DND-41 (cell line): ENCODE measurements at regions not wholly inside any gene's neighbourhood (a gene's known extent, or its start where the extent isn't known, plus 50 kb on each side); places are given as distances from the start of the nearest gene placed in this dataset.

Experiments used
- ATAC-seq: fragments of 200-7000 bp; cut with Tn5 transposase; 3 replicates; pipeline ENCODE4 v1.9.1; 2021; ENCODE audit warnings: low read depth; ENCODE audit not compliant: insufficient read depth
- DNase-seq: peaks from one replicate; pipeline ENCODE4 v3.0.0-alpha.2; 2020
- H2AFZ ChIP-seq: 2 replicates; pipeline ENCODE4 v1.6.0; 2012; ENCODE audit warnings: low read depth, low read length
- H3K27ac ChIP-seq: 2 replicates; pipeline ENCODE4 v1.5.1; 2012; ENCODE audit warnings: low read length, inconsistent platforms
- H3K27me3 ChIP-seq: fragments of 200-600 bp; sonication (generic); 2 replicates; pipeline ENCODE4 v1.6.0; 2012; ENCODE audit warnings: low read length, mild to moderate bottlenecking, inconsistent platforms; ENCODE audit not compliant: insufficient read depth, poor library complexity
- H3K36me3 ChIP-seq: 2 replicates; pipeline ENCODE4 v1.5.1; 2012; ENCODE audit warnings: low read length, inconsistent platforms; ENCODE audit not compliant: insufficient read depth
- H3K4me1 ChIP-seq: 2 replicates; pipeline ENCODE4 v1.5.1; 2012; ENCODE audit warnings: mild to moderate bottlenecking, low read length; ENCODE audit not compliant: insufficient read depth
- H3K4me2 ChIP-seq: 2 replicates; pipeline ENCODE4 v1.6.0; 2012; ENCODE audit warnings: mild to moderate bottlenecking, moderate library complexity, low read length, inconsistent platforms; ENCODE audit not compliant: insufficient read depth
- H3K4me3 ChIP-seq, 2 experiments: fragments of 200-600 bp in 1 of 2; shearing (Covaris generic) in 1 of 2; 2 replicates each; pipeline ENCODE4 v1.5.1; 2012 to 2016; ENCODE audit warnings: inconsistent platforms in 2 of 2, low read length in 2 of 2, mild to moderate bottlenecking in 2 of 2, low read depth in 1 of 2, moderate library complexity in 1 of 2
- H3K79me2 ChIP-seq: 2 replicates; pipeline ENCODE4 v1.6.0; 2012; ENCODE audit warnings: low read length, inconsistent platforms; ENCODE audit not compliant: insufficient read depth
- H3K9ac ChIP-seq: 2 replicates; pipeline ENCODE4 v1.6.0; 2012; ENCODE audit warnings: low read depth, mild to moderate bottlenecking, inconsistent platforms, low read length, moderate library complexity
- H3K9me3 ChIP-seq: 2 replicates; pipeline ENCODE4 v1.5.1; 2012; ENCODE audit warnings: low read length, moderate library complexity, mild to moderate bottlenecking, inconsistent platforms; ENCODE audit not compliant: insufficient read depth, severe bottlenecking
- H4K20me1 ChIP-seq: 2 replicates; pipeline ENCODE4 v1.6.0; 2012; ENCODE audit warnings: low read length; ENCODE audit not compliant: insufficient read depth
- CTCF ChIP-seq: IDR thresholded peaks from 2 replicates; pipeline ENCODE4 v1.5.1; 2012; ENCODE audit warnings: borderline replicate concordance, low read length, moderate library complexity, mild to moderate bottlenecking; ENCODE audit not compliant: poor library complexity, severe bottlenecking; ENCODE audit errors: extremely low read depth
- EZH2 ChIP-seq: IDR thresholded peaks from 3 replicates; pipeline ENCODE4 v1.6.1; 2012; ENCODE audit warnings: borderline replicate concordance, low read depth, mild to moderate bottlenecking, moderate library complexity, low read length, inconsistent platforms; ENCODE audit not compliant: severe bottlenecking

DNA sequence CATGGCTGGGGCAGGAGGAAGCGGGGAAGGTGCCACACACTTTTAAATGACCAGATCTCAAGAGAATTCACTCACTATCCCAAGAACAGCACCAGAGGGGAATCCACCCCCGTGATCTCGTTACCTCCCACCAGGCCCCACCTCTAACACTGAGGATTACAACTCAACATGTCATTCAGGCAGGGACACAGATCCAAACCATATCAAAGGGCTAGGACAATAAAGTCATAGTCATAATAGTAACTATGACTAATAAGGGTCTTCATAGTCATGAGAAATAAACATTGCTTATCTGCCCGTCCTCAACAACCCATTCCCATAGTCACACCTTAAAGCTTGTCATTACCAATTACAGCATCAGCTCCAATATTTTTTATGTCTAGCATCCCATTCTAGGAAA lies 65.3 kb upstream of the SMC2 start:
- no peaks in the 10 kb centered on the region for H4K20me1 ChIP-seq
- no peak overlapping the region for H3K27ac ChIP-seq
- no peaks in the 10 kb centered on the region for H3K79me2 ChIP-seq
- H3K9me3 ChIP-seq = no peaks in the 10 kb centered on the region
- no peaks in the 10 kb centered on the region for H3K27me3 ChIP-seq
- no peak overlapping the region for H3K4me2 ChIP-seq
- no peak overlapping the region for H3K9ac ChIP-seq
- TF ChIP-seq CTCF (no peak), EZH2 (no peak)
- no peak for ATAC-seq
- no peak overlapping the region for H2AFZ ChIP-seq
- no peaks in the 10 kb centered on the region for H3K4me1 ChIP-seq
- DNase-seq = no peak
- H3K36me3 ChIP-seq = no peaks in the 10 kb centered on the region
- no peak overlapping the region for H3K4me3 ChIP-seq
